Thoracic aorta (tissue), 2 donors: ENCODE measurements at regions not wholly inside any gene's neighbourhood (a gene's known extent, or its start where the extent isn't known, plus 50 kb on each side); places are given as distances from the start of the nearest gene placed in this dataset.

ENCODE experiments used
- ATAC-seq: fragments of 150-250 bp; one replicate; pipeline ENCODE4 v1.8.0; 2017; ENCODE audit warnings: low read depth; ENCODE audit not compliant: insufficient number of reproducible peaks, low FRiP score
- DNase-seq: peaks from one replicate; pipeline ENCODE4 v3.0.0-alpha.2; 2020; ENCODE audit warnings: low spot score
- H3K27ac ChIP-seq, 2 donors: fragments of 200-600 bp; sonication (generic); 1 replicate in 1 of 2; 2 replicates in 1 of 2; pipeline ENCODE4 v1.5.1; 2016; ENCODE audit warnings: mild to moderate bottlenecking in 2 of 2, moderate library complexity in 2 of 2
- H3K27me3 ChIP-seq: fragments of 200-600 bp; sonication (generic); replicated peaks from 2 replicates; pipeline ENCODE4 v1.6.0; 2016; ENCODE audit warnings: mild to moderate bottlenecking; ENCODE audit not compliant: insufficient read depth
- H3K36me3 ChIP-seq: fragments of 200-600 bp; sonication (generic); one replicate; pipeline ENCODE4 v1.5.1; 2016
- H3K4me1 ChIP-seq, 2 donors: fragments of 200-600 bp; sonication (generic); 1 replicate in 1 of 2; 2 replicates in 1 of 2; pipeline versions ENCODE4 v1.5.1 to v1.6.0; 2016; ENCODE audit warnings: low read depth in 2 of 2, mild to moderate bottlenecking in 1 of 2; ENCODE audit not compliant: control insufficient read depth in 1 of 2
- H3K4me3 ChIP-seq: fragments of 200-600 bp; sonication (generic); 2 replicates; pipeline ENCODE4 v1.5.1; 2016; ENCODE audit warnings: mild to moderate bottlenecking
- H3K9me3 ChIP-seq: fragments of 200-600 bp; sonication (generic); 2 replicates; pipeline ENCODE4 v1.5.1; 2016
- TF ChIP-seq, protein P1 (sequence below): fragments of 200-600 bp; sonication (generic); IDR thresholded peaks from one replicate; pipeline ENCODE4 v1.5.1; 2019; ENCODE audit warnings: antibody characterized with exemption

- no peaks in the 10 kb centered on the region for H3K9me3 ChIP-seq
- H3K27me3 ChIP-seq: no peaks in the 10 kb centered on the region
- no peak overlapping the region for H3K27ac ChIP-seq
- DNase-seq: no peak
- H3K4me3 ChIP-seq: no peak overlapping the region
- no peak for ATAC-seq
- no peaks in the 10 kb centered on the region for H3K4me1 ChIP-seq
- TF ChIP-seq, protein P1, sequence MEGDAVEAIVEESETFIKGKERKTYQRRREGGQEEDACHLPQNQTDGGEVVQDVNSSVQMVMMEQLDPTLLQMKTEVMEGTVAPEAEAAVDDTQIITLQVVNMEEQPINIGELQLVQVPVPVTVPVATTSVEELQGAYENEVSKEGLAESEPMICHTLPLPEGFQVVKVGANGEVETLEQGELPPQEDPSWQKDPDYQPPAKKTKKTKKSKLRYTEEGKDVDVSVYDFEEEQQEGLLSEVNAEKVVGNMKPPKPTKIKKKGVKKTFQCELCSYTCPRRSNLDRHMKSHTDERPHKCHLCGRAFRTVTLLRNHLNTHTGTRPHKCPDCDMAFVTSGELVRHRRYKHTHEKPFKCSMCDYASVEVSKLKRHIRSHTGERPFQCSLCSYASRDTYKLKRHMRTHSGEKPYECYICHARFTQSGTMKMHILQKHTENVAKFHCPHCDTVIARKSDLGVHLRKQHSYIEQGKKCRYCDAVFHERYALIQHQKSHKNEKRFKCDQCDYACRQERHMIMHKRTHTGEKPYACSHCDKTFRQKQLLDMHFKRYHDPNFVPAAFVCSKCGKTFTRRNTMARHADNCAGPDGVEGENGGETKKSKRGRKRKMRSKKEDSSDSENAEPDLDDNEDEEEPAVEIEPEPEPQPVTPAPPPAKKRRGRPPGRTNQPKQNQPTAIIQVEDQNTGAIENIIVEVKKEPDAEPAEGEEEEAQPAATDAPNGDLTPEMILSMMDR: no peak
- H3K36me3 ChIP-seq: no peaks in the 10 kb centered on the region
Observed at GRCh38 chr15:95742256-95742655, 588.2 kb upstream of the NR2F2 start.

- no peaks in the 10 kb centered on the region for H3K36me3 ChIP-seq
- TF ChIP-seq, protein P1: no peak
- no peaks in the 10 kb centered on the region for H3K27me3 ChIP-seq
- ATAC-seq (no peak), DNase-seq (no peak)
- H3K4me3 ChIP-seq: no peak overlapping the region
- H3K4me1 ChIP-seq: no peaks in the 10 kb centered on the region
- H3K27ac ChIP-seq: no peak overlapping the region
- H3K9me3 ChIP-seq: no peaks in the 10 kb centered on the region
Observed at GRCh38 chr15:95742836-95743235, 587.7 kb upstream of the NR2F2 start.

DNA sequence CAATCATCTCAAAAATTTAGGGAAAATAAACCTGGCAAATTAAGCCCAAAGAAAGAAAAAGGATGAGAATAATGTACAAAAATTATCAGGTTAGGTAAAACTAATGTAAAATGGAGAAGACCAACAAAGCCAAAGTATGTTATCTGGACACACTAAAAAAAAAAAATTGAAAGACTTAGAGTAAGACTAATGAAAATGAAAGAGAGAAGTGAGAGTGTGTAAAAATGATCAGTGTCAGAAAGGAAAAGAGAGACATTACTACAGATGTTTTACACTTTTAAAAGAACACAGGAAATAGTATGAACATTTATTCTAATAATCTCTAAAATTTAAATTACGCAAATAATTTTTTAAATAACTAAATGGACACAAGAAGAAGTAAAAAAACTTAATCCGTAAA is 573.3 kb upstream of the NR2F2 start:
- Histone ChIP-seq H3K36me3 (no peaks in the 10 kb centered on the region), H3K27me3 (no peaks in the 10 kb centered on the region), H3K27ac (no peak overlapping the region), H3K4me1 (peaks cover 12 to 16% of the 10 kb centered on the region in 2 donors), H3K4me3 (no peak overlapping the region), H3K9me3 (no peaks in the 10 kb centered on the region)
- no peak for ATAC-seq
- TF ChIP-seq, protein P1: no peak
- DNase-seq: no peak

- H3K27me3 ChIP-seq: no peaks in the 10 kb centered on the region
- TF ChIP-seq, protein P1: no peak
- H3K4me1 ChIP-seq: peaks cover 12 to 16% of the 10 kb centered on the region in 2 donors
- H3K36me3 ChIP-seq: no peaks in the 10 kb centered on the region
- no peaks in the 10 kb centered on the region for H3K9me3 ChIP-seq
- DNase-seq: no peak
- ATAC-seq: no peak
- no peak overlapping the region for H3K27ac ChIP-seq
- no peak overlapping the region for H3K4me3 ChIP-seq
Observed at GRCh38 chr15:95758451-95758850, 572.0 kb upstream of the NR2F2 start.

- DNase-seq (no peak), ATAC-seq (no peak)
- no peaks in the 10 kb centered on the region for H3K9me3 ChIP-seq
- H3K27ac ChIP-seq: no peak overlapping the region
- TF ChIP-seq, protein P1: no peak
- H3K4me3 ChIP-seq: no peak overlapping the region
- H3K27me3 ChIP-seq: no peaks in the 10 kb centered on the region
- H3K36me3 ChIP-seq: no peaks in the 10 kb centered on the region
- peaks cover 12 to 16% of the 10 kb centered on the region in 2 donors for H3K4me1 ChIP-seq
Observed at GRCh38 chr15:95758851-95759250, 571.6 kb upstream of the NR2F2 start.
